NOMO-1 (cell line): ENCODE measurements at regions not wholly inside any gene's neighbourhood (a gene's known extent, or its start where the extent isn't known, plus 50 kb on each side); places are given as distances from the start of the nearest gene placed in this dataset.
"Not testable (repeated sequence)": the region's sequence is repeated elsewhere in the genome, so short reads cannot be mapped to it uniquely, and the experiment has no call there.

Experiments used
- DNase-seq, 2 experiments: peaks; one replicate each; lab custom pipeline; 2025; ENCODE audit not compliant: unreplicated experiment in 2 of 2; lab: John Stamatoyannopoulos, UW

DNA sequence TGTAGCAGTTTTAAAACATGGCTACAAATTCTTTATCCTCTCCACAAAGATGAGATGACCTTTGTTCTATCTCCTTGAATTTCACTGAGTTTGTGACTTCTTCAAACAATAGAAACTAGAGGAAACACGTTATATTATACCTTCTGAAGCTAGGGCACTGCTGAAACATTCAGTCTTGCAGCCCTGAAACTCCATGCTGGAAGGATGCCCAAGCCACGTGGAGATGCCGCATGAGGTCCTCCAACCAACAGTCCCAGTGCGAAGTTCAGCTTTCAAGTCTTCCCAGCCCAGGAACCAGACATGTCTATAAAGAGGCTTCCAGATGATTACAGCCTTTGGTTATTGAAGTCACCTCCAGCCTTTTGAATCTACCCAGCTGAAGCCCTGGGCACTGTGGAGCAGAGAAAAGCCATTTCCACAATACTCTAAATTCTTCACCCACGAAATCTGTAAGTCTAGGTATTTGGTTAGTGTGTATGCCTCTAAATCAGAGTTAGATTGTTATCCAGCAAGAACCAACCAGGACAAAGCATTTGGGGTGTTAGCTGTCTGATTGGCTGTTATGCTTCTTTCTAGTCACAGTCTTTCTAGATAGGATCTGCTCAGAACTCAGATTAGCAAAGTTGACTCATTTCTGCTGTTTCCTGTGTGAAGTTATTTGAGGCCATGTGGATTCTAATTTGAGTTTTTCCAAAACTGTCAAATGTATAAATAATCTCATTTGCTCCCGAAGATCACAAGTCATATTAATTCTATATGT lies 186.5 kb upstream of the TMEM72 start:
- peak in 1 of 2 experiments; percentile 42 for DNase-seq

DNA sequence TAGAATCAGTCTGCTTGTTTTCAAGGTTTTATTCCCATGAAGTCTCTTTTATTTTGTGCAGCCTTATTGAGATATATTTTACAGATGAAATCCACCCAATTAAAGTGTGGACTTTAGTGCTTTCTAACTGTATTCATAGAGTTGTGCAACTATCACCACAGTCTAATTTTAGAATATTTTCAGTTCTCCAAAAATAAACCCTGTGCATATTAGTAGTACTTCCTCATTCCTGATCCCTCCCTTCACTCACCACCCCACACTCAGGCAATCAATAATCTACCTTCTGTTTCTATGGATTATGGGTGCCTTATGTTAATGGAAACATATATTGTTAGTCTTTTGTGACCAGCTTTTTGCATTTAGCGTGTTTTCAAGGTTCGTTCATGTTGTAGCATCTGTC lies 185.7 kb upstream of the TMEM72 start:
- DNase-seq = peak; percentile 83 to 90

DNA sequence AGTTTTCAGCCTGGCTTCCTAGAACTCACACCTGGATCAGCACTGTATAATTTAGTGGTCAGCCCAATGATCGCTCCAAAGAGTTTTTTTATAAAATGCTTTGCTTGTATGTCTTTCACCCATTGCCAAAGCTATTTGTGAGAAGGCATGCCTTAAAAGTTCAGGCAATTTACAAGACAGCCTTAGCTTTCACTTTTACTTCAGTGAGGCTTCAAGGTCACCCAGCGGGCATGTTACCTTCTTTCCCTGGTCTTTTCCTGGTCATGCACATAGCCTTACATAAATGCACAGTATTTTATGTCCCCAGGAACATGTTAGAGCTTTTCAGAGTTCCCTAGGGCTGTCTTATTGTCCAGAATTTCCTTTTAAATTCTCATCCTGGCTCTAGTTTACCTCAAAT lies 179.9 kb upstream of the TMEM72 start:
- DNase-seq = no peak

DNA sequence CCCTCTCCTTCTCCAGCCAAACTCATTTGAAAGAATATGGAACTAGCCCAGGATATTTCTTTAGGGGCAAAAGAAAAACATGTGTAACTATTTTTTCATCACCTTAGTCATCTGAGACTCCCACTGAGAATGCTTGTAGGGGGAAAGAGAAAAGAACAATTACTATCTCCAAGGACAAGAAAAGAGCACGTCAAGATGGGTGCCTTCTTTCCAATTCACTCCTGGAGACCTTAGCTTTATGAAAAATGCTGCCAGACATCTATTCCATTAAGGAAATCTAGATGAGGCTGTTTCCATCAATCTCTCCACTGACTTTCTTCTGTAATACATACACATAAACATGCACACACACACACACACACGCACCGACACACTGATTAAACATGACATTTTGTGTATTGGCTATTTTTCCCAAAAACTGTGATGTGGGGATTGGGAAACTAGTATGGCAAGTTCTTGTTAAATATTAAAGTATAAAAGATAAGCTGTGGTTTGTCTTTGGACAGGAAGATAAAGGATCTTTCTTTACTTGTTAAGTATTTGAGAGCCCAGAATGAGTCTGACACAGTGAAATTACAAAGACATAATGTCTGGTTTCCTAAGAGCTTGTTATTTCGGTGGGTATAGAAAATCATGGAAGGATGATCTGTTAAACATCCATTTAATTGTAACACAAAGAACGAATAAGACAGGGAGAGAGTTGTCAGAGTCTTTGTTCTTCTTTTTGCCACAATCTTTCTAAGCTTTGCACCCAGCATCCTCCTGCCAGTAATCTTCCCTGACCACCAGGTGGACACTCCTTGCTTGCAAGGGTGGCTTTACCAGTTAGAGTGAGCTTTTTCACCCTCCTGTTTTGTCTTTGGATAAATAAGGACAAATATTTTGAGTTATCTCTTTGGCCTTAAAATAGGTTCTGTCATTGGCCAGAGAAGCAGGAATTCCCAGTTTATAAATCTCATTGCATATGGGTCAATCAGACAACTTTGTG lies 177.3 kb upstream of the TMEM72 start:
- no peak for DNase-seq

DNA sequence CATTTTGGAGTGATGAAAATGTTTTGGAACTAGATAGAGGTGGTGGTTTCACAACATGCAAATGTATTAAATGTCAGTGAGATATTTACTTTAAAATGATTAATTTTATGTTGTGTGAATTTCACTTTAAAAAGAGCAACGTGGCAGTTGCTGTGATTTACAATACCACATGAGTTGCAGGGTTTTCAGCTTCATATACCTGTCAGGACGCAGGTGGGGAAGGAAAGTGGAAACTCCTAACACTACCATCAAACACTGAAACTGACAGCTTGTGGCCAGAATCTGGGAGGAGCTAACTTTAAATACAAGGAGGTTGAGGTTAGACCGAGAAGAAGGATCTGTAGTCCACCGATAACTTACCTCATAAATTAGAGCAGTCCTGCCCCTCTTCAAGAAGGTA lies 168.9 kb upstream of the TMEM72 start:
- DNase-seq = no peak

DNA sequence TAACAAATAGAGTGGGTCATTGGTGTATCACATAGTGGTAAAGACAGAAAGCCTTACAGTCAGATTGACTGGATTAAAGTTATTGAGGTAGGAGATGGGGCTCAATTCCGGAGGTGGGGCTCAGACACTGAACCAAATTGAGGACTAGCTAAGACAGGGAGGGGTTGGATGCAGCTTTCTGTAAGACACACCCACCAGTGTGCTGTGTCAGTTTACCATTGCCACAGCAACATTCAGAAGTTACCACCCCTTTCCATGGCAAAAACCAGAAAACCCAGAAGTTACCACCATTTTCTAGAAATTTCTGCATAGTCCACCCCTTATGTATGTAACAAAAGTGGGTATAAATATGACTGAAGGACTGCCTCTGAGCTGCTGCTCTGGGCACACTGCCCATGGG lies 167.6 kb upstream of the TMEM72 start:
- no peak for DNase-seq

DNA sequence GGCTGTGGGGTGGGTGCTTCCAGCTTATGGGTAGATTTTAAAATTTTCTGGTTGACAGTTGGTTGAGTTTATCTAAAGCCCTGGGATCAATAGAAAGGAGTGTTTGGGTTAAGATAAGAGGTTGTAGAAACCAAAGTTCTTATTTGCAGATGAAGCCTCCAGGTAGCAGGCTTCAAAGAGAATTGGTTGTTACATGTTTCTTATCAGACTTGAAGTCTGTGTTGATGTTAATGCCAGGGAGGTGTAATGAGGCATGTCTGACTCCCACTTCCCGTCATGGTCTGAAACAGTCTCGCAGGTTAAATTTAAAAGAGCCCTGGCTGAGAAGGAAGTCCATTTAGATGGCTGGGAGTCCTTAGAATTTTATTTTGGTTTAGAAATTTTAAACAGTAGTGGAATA lies 165.2 kb upstream of the TMEM72 start:
- DNase-seq = no peak

DNA sequence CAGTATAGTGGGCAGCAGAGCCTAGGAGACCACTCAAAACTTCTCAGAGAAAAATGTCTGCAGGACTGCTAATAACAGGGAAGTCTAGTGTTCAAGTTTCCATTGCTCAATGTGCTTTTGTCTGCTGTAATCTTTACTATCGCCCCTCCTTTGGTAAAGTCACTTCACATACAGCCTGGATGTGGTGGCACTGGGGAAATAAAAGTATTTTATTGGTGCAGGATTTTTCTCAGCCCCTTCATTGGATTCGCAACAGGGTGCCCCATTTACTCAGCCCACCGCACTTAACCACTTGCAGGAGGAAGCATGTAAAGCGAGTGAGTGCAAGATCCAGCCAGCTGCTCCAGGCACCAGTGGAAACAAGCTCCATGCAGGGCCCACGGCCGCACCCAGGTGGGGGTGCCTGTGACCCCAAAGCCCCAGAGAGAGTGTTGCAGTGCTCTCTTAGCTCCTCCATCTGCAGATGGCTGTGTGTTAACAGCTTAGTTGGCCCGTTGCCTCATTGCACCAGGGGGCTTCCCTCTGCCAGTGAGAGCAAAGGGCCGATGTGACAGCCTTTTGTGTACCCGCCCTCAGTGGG lies 163.5 kb upstream of the TMEM72 start:
- no peak for DNase-seq

DNA sequence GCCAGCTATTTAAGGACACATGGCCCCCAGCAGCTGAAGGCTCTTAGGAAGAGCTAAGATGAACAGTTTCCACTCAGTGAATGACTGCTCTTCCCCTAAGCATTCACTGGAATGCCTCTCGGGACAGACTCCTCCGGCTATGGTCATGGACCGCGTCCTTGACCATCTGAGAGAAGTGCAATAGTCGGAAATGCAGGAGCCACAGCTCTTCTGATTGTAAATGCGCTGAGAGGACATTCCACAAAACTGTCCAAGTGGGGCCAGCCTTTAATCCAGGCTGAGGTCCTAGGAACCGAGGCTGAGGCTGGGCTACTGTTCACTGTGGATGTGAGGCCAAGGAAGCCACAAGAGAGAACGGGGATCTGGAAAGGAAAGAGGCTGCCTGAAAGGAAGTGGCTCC lies 162.0 kb upstream of the TMEM72 start:
- DNase-seq = no peak

DNA sequence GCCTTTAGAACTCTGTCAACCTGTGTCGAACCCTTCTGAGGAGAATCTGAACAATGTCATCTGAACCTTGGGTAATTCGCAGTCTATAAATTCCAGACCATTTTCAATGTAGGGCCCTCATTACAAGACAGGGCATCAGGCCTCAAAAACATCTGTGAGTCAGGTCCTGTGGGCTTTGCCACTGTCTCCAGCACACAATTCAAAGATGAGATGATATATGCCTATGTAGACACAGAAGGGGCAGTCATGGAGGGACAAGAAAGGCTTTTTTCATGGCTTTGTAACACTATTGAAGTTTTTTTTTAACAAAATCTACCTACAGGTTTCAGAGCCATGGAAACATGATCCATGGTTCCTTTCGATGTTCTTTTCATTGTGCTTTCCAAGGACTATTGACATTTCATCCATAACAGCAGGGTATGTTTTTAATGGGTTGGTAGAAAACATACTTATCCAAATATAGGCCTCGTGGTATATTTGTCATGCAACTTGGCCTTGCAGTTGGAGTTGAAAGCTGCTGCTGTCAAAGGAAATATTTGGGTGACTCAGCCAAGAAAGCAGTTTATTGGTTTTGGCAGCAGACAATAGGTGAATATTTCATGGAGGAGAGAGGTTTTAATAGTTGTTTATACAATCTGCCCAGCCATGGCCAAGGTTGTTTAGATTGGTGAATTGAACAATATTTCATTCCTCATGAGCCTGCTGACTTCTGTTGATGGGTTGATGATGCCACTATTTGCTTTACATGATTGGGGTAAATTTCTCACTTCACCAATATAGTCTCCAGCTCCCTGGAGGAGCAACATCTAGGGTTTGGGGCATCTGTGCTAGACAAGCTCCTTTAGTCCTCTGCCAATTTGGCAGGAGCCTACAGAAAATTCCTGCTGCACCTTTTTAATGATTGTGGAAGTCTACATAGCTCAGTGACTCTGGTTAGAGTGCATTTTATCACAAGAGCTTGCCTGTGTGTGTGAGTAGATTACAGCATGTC lies 158.4 kb upstream of the TMEM72 start:
- no peak for DNase-seq

DNA sequence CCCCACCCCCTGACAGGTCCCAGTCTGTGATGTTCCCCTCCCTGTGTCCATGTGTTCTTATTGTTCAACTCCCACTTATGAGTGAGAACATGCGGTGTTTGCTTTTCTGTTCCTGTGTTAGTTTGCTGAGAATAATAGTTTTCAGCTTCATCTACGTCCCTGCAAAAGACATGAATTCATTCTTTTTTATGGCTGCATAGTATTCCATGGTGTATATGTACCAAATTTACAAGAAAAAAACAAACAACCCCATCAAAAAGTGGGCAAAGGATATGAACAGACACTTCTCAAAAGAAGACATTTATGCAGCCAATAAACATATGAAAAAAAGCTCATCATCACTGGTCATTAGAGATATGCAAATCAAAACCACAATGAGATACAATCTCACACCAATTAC lies 156.8 kb upstream of the TMEM72 start:
- not testable (repeated sequence) for DNase-seq

DNA sequence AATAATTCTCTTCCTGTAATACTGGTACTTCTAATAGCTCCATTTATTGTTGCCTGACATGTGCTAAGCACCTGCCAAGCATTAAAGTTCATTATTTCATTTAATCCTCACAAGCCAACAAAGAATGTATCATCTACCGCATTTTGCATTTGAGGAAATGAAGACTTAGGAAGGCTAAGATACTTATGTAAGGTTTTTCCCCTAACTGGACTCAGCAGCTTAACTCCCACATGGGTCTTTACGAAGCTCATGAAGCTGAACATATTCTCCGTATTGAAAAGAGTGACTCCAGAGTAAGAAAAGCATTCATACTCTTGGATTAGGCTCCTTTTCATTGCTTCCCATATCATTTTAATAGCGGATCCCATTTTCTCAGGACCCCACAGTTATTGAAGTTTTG lies 155.7 kb upstream of the TMEM72 start:
- DNase-seq = no peak

DNA sequence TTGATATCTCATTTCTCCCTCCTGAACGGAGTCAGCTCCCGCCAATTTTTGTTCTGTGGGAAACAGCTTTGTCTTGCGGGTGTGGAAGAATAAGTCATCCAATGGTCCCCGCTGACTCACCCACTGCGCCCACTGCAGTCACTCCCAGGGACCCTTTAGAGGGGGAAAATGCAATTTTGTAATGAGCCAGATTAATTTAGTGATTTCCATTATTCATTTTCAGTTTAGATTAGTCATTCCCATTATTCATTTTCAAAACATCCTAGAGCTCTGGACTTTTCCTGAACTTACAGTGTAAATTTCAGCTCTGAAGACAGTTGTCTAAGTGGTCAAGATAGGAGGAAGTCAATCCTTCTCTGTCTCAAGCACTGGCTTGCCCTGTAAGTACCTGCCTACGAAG lies 154.9 kb upstream of the TMEM72 start:
- no peak for DNase-seq

DNA sequence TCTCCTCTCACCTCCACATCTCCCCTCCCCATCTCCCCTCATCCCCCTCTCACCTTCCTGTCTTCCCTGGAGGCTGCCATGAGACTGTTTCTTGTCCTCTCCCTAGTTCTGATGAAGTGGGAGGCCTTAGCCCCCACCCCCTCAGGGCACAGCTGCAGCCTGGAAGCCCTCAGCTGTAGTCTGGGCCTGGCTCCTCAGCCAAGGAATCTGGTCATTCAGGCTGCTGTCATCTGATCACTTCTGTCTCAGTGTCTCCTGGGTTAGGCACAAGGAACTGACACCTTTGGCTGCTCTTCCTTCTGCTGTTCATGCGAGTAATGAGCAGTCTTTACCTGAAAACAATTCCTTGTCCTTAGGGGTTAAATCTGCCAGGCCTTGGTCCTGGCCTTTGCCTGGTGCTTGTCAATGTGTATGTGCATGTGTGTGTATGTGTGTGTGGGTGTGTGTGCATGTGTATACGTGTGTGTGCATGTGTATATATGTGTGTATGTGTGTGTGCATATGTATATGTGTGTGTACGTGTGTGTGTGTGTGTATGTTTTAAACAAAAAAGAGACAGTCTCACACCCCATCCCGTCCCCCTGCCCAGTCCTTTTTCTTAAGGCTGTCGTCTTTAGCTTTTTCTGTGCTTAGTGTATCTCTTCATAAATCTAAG lies 153.5 kb upstream of the TMEM72 start:
- DNase-seq = no peak

DNA sequence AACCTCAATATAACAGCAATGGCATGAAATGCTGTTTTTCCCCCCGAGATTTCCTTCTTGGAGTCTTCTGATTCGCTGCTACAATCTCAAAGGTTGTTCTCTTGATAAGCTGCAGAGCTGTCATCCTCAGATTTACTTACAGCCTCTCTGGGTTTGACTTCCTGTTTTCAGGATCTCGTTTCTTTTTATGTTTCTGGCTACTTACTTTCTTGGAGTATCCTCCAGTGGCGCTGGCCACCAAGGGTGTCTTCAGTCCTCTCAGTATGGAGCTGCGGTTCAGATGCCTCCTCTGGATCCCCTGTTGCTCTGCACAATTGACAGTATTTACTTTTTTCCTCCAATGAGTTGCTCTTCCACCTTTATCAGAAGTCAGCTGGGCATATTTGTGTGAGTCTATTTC lies 152.0 kb upstream of the TMEM72 start:
- peak in 1 of 2 experiments; percentile 42 for DNase-seq

DNA sequence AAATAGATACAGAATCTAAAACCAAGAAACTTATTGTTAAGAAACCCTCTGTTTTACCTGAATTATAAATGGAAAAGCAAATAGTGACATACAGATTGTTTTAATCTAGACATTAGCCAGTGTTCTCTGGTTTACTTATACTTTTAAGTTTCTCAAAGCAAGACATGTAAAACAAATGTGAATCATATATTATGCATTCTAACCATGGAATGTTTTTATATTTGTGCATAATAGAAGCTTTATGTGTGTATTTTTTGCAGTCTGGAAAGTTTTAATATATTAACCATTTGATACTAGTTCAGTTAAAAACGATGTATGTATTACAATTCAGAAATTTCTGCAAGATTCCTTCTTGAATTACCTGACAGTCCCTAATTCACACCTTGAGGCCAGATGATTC lies 150.6 kb upstream of the TMEM72 start:
- no peak for DNase-seq

DNA sequence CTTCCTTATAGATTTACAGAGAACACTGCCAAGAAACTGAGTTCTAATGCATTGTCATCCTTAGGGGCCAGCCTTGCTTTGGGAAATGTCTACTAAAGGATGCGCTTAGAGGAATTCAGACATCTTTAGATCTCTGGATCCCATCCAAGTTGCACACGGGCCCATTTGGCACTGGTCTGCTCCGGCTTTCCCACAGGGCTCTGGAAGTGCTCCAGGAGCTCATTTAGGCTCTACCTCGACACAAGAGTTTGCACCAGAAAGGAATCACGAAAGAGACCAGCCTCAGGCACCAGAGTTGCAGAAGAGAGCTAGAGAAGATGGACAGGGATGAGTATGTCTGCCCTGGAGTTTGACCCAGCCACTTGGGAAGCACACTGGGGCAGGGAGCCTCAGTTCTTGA lies 150.1 kb upstream of the TMEM72 start:
- DNase-seq = no peak

DNA sequence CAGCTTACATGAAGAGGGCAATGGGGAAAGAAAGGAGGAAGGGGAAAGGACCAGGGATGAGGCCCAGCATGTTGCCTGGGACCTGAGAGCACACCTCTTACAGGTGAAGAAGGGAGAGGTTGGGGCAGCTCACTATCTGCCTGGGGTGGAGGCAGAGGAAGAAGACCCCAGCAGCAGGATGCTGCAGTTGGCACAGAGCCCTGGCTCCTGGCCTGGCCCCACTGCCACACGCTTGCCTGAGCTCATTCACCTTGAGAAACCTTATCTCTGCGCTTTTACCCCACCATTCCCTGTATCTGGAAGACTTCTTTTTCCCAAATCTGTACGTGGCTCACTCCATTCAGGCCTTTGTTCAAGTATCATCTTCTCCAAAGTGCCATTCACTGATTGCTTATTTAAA lies 147.8 kb upstream of the TMEM72 start:
- DNase-seq = no peak

DNA sequence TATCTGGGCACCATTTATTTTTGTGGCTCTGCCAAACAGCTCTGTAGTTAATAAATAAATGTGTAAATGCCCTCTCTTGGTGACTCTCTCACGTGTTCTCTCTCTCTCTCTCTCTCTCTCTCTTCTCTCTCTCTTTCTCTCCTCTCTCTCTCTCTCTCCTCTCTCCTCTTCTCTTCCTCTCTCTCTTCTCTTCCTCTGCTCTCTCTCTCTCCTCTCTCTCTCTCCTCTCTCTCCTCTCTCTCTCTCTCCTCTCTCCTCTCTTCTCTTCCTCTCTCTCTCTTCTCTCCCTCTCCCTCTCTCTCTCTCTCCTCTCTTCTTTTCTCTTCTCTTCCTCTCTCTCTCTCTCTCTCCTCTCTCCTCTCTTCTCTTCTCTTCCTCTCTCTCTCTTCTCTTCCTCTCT lies 145.8 kb upstream of the TMEM72 start:
- DNase-seq = no peak

DNA sequence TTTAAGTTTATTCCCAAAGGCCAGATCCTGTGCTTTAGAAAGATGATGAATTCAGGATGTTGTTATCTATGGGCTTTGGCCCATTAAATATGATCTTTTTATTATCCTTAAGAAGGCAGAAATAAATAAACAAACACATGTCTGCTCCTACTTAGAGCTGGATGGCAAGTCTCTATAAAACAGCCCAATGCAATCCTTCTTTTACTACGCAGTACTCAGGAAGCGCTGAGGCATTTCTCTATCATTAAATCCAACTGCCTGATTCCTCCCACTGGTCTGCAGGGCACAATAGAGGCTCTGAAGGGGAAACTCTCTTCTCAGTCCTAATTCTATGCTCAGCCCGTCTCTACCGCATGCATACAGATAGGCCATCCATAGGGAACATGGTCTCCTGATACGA lies 144.5 kb upstream of the TMEM72 start:
- no peak for DNase-seq
